ENCODE measurements at regions not wholly inside any gene's neighbourhood (a gene's known extent, or its start where the extent isn't known, plus 50 kb on each side); places are given as distances from the start of the nearest gene placed in this dataset.
"Not testable (repeated sequence)": the region's sequence is repeated elsewhere in the genome, so short reads cannot be mapped to it uniquely, and the experiment has no call there.

DNA sequence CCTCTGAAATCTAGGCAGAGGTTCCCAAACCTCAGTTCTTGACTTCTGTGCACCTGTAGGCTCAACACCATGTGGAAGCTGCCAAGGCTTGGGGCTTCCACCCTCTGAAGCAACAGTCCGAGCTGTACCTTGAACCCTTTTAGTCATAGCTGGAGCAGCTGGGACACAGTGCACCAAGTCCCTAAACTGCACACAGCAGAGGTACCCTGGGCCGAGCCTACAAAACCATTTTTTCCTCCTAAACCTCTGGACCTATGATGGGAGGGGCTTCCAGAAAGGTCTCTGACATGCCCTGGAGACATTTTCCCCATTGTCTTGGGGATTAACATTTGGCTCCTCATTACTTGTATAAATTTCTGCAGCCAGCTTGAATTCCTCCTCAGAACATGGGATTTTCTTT, 168.8 kb downstream of the TLE3 start:
- not testable (repeated sequence) for H3K27me3 Mint-ChIP-seq
- H3K9me3 Mint-ChIP-seq, result peaks cover 22% of the 10 kb centered on the region

DNA sequence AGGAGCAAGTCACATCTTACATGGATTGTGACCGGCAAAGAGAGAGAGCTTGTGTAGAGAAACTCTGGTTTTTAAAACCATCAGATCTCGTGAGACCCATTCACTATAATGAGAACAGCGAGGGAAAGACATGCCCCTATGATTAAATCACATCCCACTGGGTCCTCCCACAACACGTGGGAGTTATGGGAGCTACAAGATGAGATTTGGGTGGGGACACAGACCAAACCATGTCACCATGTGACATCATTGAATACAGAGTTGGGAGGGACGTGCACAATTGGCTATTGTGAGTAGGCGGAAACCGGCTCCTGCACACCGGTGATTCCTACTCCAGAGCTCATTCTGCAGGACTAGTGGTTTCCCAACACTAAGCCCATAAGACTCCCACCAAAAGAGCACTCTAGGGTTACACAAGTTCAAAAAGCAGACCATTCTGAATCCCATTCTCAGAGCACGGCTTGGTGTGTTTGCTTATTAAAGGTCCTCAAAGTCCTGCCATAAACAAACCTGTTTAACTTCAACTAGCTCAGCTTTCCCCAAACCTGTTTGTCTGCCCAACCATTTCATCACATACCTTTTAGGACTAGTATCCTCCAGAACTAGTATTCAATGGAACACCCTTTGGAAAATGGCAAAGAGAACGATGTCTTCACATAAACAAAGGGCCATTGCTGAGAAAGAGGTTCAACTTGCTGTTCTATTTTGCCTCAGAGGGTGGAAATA, 167.6 kb downstream of the TLE3 start:
- Mint-ChIP-seq H3K36me3 (ENCODE audit: low read depth) (no peaks in the 10 kb centered on the region), H3K4me1 (ENCODE audit: low read depth) (no peaks in the 10 kb centered on the region), H3K27ac (no peak overlapping the region), H3K27me3 (peaks cover 8% of the 10 kb centered on the region), H3K9me3 (peaks cover 10% of the 10 kb centered on the region), H3K4me3 (no peak overlapping the region)
- no peak for DNase-seq

More for the DNA sequence above, 168.8 kb downstream of the TLE3 start:
- H3K4me1 Mint-ChIP-seq (ENCODE audit: low read depth); H3K27ac Mint-ChIP-seq; H3K36me3 Mint-ChIP-seq (ENCODE audit: low read depth); H3K4me3 Mint-ChIP-seq; DNase-seq: not testable (repeated sequence)

DNA sequence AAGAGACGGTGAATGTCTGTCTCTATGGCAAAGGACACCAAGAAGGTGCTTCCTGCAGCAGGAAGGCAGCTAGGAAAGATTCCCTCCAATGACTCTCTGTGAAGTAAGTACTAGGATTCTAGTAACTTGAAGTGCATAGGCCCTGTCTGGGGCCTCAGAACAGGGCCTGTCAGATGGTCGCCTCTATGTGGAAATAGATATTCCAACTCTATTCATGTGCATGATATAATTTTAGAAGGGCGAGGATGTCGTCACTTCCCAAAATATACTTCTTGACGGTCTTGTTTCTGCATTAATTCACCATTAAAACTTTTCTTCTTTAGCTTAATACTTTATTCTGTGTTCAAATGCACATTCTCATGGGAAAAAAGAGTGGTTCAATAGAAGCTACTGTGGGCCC, 167.0 kb downstream of the TLE3 start:
- Mint-ChIP-seq H3K4me1 (ENCODE audit: low read depth) (no peaks in the 10 kb centered on the region), H3K4me3 (no peak overlapping the region), H3K27me3 (peaks cover 9% of the 10 kb centered on the region), H3K9me3 (peaks cover 7% of the 10 kb centered on the region), H3K27ac (no peak overlapping the region), H3K36me3 (ENCODE audit: low read depth) (no peaks in the 10 kb centered on the region)
- no peak for DNase-seq

DNA sequence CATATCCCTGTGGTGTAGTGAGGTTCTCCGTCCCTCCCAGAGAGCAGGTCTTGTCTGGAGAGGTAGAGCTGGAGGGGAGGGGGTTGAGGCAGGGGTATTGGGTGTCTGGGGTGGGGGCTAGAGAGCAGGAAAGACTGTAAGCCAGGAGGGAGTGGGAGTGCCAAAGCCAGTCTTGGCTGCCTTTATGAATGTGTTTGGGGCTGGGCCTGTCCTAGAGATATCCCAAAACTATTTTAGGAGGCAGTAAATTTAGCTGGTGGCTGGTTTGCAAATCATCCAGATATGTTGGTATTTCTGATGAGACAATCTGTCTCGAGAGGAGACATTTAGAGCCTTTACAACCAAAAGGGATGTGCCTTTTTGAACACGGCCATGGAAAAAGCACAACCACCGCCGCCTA, 166.6 kb downstream of the TLE3 start:
- Mint-ChIP-seq H3K4me3 (no peak overlapping the region), H3K27me3 (peaks cover 11% of the 10 kb centered on the region), H3K36me3 (ENCODE audit: low read depth) (no peaks in the 10 kb centered on the region), H3K9me3 (peaks cover 4% of the 10 kb centered on the region), H3K4me1 (ENCODE audit: low read depth) (no peaks in the 10 kb centered on the region), H3K27ac (no peak overlapping the region)
- no peak for DNase-seq

DNA sequence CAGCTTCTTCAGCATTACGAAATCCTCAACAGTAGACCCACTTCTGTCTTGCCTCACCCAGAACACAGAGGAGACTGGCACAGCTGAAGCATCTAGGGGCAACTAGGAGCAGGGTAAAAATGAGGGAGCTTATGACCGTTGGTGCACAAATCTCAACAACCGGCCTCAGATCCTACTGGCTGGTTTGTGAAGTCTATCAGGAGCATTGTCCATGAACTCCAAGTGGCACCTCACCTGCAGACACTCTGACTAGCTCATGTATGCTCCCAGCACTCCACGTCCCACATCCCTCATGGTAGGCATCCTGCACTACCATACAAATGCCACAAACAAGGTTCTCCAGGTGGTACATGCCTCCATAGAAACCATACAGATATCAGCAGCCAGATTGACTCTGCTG, 163.1 kb downstream of the TLE3 start:
- Mint-ChIP-seq H3K4me1 (ENCODE audit: low read depth) (no peaks in the 10 kb centered on the region), H3K36me3 (ENCODE audit: low read depth) (no peaks in the 10 kb centered on the region), H3K9me3 (no peaks in the 10 kb centered on the region), H3K4me3 (no peak overlapping the region), H3K27me3 (peaks cover 11% of the 10 kb centered on the region), H3K27ac (no peak overlapping the region)
- DNase-seq, result no peak

GRCh38 chr15:69939513-69940440, 157.9 kb downstream of the TLE3 start:
- no peaks in the 10 kb centered on the region for H3K36me3 Mint-ChIP-seq (ENCODE audit: low read depth)
- no peaks in the 10 kb centered on the region for H3K9me3 Mint-ChIP-seq
- H3K4me1 Mint-ChIP-seq (ENCODE audit: low read depth), result no peaks in the 10 kb centered on the region
- H3K27ac Mint-ChIP-seq, result no peak overlapping the region
- no peak for DNase-seq
- peaks cover 7% of the 10 kb centered on the region for H3K27me3 Mint-ChIP-seq
- H3K4me3 Mint-ChIP-seq, result no peak overlapping the region

- Mint-ChIP-seq H3K4me1 (ENCODE audit: low read depth) (no peaks in the 10 kb centered on the region), H3K27ac (no peak overlapping the region), H3K27me3 (peaks cover 6% of the 10 kb centered on the region), H3K4me3 (no peak overlapping the region), H3K36me3 (ENCODE audit: low read depth) (no peaks in the 10 kb centered on the region), H3K9me3 (no peaks in the 10 kb centered on the region)
- no peak for DNase-seq
Observed at GRCh38 chr15:69940441-69941300, 157.0 kb downstream of the TLE3 start.

GRCh38 chr15:69941301-69941605, 156.5 kb downstream of the TLE3 start:
- no peaks in the 10 kb centered on the region for H3K36me3 Mint-ChIP-seq (ENCODE audit: low read depth)
- H3K27me3 Mint-ChIP-seq, result peaks cover 3% of the 10 kb centered on the region
- H3K9me3 Mint-ChIP-seq, result no peaks in the 10 kb centered on the region
- no peak for DNase-seq
- H3K4me1 Mint-ChIP-seq (ENCODE audit: low read depth), result no peaks in the 10 kb centered on the region
- H3K27ac Mint-ChIP-seq, result no peak overlapping the region
- H3K4me3 Mint-ChIP-seq, result no peak overlapping the region

- no peak overlapping the region for H3K4me3 Mint-ChIP-seq
- peaks cover 3% of the 10 kb centered on the region for H3K27me3 Mint-ChIP-seq
- H3K9me3 Mint-ChIP-seq, result no peaks in the 10 kb centered on the region
- no peaks in the 10 kb centered on the region for H3K4me1 Mint-ChIP-seq (ENCODE audit: low read depth)
- no peak for DNase-seq
- H3K27ac Mint-ChIP-seq, result no peak overlapping the region
- no peaks in the 10 kb centered on the region for H3K36me3 Mint-ChIP-seq (ENCODE audit: low read depth)
Observed at GRCh38 chr15:69941706-69942495, 155.8 kb downstream of the TLE3 start.

DNA sequence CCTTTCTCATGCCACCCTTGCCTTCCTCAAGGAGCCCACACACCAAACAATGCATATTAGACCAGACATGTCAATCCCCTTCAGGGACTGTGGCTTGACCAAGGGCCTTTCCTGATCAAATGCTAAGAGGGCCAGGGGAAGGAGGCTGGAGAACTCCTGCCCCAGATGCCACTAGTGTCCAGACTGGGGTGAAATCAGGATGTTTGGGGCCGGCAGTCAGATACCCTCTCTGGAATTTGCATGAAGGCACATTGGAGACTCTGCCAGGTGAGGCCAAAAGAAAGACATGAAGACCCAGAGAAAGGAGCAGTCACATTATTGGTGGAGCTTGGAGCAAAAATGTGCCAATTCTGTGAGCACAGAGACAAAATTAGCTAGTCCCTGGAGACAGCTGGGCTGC, 154.1 kb downstream of the TLE3 start:
- no peak for DNase-seq
- Mint-ChIP-seq H3K27me3 (peaks cover 3% of the 10 kb centered on the region), H3K36me3 (ENCODE audit: low read depth) (no peaks in the 10 kb centered on the region), H3K27ac (no peak overlapping the region), H3K9me3 (no peaks in the 10 kb centered on the region), H3K4me1 (ENCODE audit: low read depth) (no peaks in the 10 kb centered on the region), H3K4me3 (no peak overlapping the region)

DNA sequence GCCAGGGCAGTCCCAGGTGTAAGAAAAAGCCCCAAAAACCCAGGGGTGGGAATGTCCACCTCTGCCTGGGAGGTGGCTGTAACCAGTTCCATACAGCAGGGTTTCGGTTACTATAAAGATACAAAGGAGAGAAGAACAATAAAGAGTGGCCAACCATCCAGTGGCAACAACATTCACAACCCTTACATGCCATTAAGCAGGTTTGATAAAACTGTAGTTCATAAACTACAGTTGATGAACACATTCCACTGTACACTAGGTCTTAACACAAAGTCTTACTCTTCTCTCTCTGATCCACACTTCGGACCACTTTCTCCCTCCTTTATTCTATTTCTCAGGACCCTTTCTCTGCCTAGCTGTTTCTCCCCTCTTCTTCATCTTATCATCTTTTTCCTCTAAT, 152.0 kb downstream of the TLE3 start:
- H3K9me3 Mint-ChIP-seq, result no peaks in the 10 kb centered on the region
- H3K27ac Mint-ChIP-seq, result no peak overlapping the region
- H3K27me3 Mint-ChIP-seq, result peaks cover 3% of the 10 kb centered on the region
- H3K36me3 Mint-ChIP-seq (ENCODE audit: low read depth), result no peaks in the 10 kb centered on the region
- peaks cover 3% of the 10 kb centered on the region for H3K4me1 Mint-ChIP-seq (ENCODE audit: low read depth)
- H3K4me3 Mint-ChIP-seq, result no peak overlapping the region
- no peak for DNase-seq

DNA sequence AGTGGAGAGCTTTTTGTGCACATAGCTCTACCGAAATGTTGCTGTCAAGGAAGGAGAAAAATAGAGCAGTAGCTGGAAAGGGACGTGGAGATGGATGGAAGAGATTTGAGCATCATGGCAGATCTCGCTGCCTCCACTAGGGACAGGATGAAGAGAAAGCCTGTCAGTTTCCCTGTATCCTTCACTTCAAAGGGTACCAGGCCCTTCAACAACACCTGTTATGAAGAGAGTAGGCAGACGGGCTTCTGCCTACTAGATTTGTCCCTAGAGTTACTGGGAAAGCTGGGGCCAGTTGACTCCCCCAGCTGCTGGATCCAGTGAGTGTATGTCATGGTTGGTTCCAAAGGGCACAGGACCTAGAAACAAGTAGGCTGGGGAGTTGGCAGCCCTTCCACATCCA, 150.8 kb downstream of the TLE3 start:
- no peak for DNase-seq
- no peak overlapping the region for H3K27ac Mint-ChIP-seq
- no peak overlapping the region for H3K4me3 Mint-ChIP-seq
- peaks cover 3% of the 10 kb centered on the region for H3K4me1 Mint-ChIP-seq (ENCODE audit: low read depth)
- peaks cover 3% of the 10 kb centered on the region for H3K27me3 Mint-ChIP-seq
- no peaks in the 10 kb centered on the region for H3K36me3 Mint-ChIP-seq (ENCODE audit: low read depth)
- no peaks in the 10 kb centered on the region for H3K9me3 Mint-ChIP-seq

- Mint-ChIP-seq H3K27me3 (peaks cover 3% of the 10 kb centered on the region), H3K9me3 (no peaks in the 10 kb centered on the region), H3K36me3 (ENCODE audit: low read depth) (no peaks in the 10 kb centered on the region), H3K27ac (no peak overlapping the region), H3K4me1 (ENCODE audit: low read depth) (peaks cover 3% of the 10 kb centered on the region), H3K4me3 (no peak overlapping the region)
- DNase-seq, result no peak
Observed at GRCh38 chr15:69947394-69947793, 150.3 kb downstream of the TLE3 start.

DNA sequence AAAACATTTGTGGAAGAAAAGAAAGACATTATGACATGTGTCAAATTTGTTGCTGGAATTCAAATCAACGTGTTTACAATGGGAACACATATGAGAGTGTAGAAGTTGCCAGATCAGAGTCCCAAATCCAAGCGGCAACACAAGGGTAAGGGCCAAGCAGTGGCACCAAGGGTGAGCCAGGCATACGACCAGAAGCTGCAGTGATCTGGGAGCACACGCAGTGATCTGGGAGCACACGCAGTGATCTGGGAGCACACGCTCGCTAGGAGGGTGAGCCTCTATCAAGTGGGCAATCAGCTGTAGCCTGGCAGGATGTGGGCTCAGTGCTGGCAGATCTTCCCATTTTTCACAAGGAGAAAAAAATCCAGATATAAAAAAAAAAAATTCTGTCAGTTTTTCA, 148.2 kb downstream of the TLE3 start:
- no peaks in the 10 kb centered on the region for H3K9me3 Mint-ChIP-seq
- H3K36me3 Mint-ChIP-seq (ENCODE audit: low read depth), result no peaks in the 10 kb centered on the region
- H3K4me3 Mint-ChIP-seq, result no peak overlapping the region
- no peak overlapping the region for H3K27ac Mint-ChIP-seq
- H3K4me1 Mint-ChIP-seq (ENCODE audit: low read depth), result peaks cover 3% of the 10 kb centered on the region
- no peak for DNase-seq
- H3K27me3 Mint-ChIP-seq, result no peaks in the 10 kb centered on the region
